Muscle layer of duodenum (tissue), 2 donors: ENCODE measurements at regions not wholly inside any gene's neighbourhood (a gene's known extent, or its start where the extent isn't known, plus 50 kb on each side); places are given as distances from the start of the nearest gene placed in this dataset.

Source experiments
- H3K27ac ChIP-seq: one replicate; pipeline ENCODE4 v1.7.0; 2013; ENCODE audit warnings: mild to moderate bottlenecking, low read length
- H3K27me3 ChIP-seq: one replicate; pipeline ENCODE4 v1.7.0; 2013; ENCODE audit warnings: low read depth, mild to moderate bottlenecking, control low read depth, low read length
- H3K36me3 ChIP-seq, 2 donors: one replicate each; pipeline ENCODE4 v1.7.0; 2013; ENCODE audit warnings: low read length in 2 of 2, control low read depth in 1 of 2, mild to moderate bottlenecking in 1 of 2; ENCODE audit not compliant: insufficient read depth in 2 of 2, control insufficient read depth in 1 of 2
- H3K4me1 ChIP-seq, 2 donors: one replicate each; pipeline ENCODE4 v1.7.0; 2013; ENCODE audit warnings: low read length in 2 of 2, mild to moderate bottlenecking in 2 of 2, control low read depth in 1 of 2, moderate library complexity in 1 of 2; ENCODE audit not compliant: insufficient read depth in 2 of 2, control insufficient read depth in 1 of 2
- H3K4me3 ChIP-seq, 2 donors: one replicate each; pipeline ENCODE4 v1.7.0; 2013; ENCODE audit warnings: low read length in 2 of 2, low read depth in 1 of 2, mild to moderate bottlenecking in 1 of 2
- H3K9me3 ChIP-seq, 2 donors: one replicate each; pipeline ENCODE4 v1.7.0; 2013; ENCODE audit warnings: low read length in 2 of 2, control low read depth in 1 of 2, mild to moderate bottlenecking in 1 of 2; ENCODE audit not compliant: control insufficient read depth in 1 of 2
- donor health status: healthy.

DNA sequence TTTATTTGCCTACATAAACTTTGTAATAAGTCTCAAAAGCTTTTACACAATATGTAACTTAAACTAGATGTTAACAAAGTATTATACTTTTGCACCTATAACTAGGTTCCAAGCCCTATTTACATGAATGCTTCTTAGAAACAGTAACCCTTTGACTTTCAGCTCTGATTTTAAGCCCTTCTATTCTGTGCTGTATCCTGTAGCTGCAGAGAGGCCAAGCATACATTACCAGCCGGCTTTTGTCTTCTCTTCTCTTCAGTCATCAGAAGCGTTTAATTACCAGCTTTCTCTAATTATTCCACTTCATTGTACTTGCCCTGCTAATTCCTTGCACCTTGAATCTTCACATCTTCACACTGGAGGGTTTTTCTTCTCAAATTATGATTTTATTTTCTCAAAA is 403.1 kb downstream of the PDGFC start:
- Histone ChIP-seq H3K36me3 (no peaks in the 10 kb centered on the region), H3K27ac (no peak overlapping the region), H3K27me3 (no peaks in the 10 kb centered on the region), H3K4me3 (no peak overlapping the region), H3K9me3 (no peaks in the 10 kb centered on the region), H3K4me1 (no peaks in the 10 kb centered on the region)

GRCh38 chr4:156568041-156568440 is 403.6 kb downstream of the PDGFC start:
- Histone ChIP-seq H3K4me3 (no peak overlapping the region), H3K27ac (no peak overlapping the region), H3K4me1 (no peaks in the 10 kb centered on the region), H3K27me3 (no peaks in the 10 kb centered on the region), H3K9me3 (no peaks in the 10 kb centered on the region), H3K36me3 (no peaks in the 10 kb centered on the region)

GRCh38 chr4:156560701-156561100 is 410.9 kb downstream of the PDGFC start:
- H3K27me3 ChIP-seq = no peaks in the 10 kb centered on the region
- no peaks in the 10 kb centered on the region for H3K9me3 ChIP-seq
- no peak overlapping the region for H3K4me3 ChIP-seq
- no peaks in the 10 kb centered on the region for H3K4me1 ChIP-seq
- no peak overlapping the region for H3K27ac ChIP-seq
- H3K36me3 ChIP-seq = no peaks in the 10 kb centered on the region

DNA sequence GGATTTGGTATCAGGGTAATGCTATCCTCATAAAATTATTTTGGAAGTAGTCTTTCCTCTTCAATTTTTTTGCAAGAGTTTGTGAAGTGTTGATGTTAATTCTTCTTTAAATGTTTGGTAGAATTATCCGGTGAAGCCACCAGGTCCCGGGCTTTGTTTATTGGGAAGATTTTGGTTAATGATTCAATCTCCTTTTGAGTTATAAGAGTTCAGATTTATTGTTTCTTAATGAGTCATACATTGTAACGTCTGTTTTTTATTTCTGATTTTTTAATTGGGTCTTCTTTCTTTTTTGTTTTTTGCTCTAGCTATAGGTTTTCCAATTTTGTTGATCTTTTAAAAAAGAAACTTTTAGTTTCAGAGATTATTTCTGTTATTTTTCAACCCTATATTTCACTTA is 412.3 kb downstream of the PDGFC start:
- no peaks in the 10 kb centered on the region for H3K4me1 ChIP-seq
- H3K4me3 ChIP-seq = no peak overlapping the region
- H3K27ac ChIP-seq = no peak overlapping the region
- no peaks in the 10 kb centered on the region for H3K9me3 ChIP-seq
- no peaks in the 10 kb centered on the region for H3K36me3 ChIP-seq
- H3K27me3 ChIP-seq = no peaks in the 10 kb centered on the region

GRCh38 chr4:156558373-156559025 is 413.1 kb downstream of the PDGFC start:
- no peak overlapping the region for H3K4me3 ChIP-seq
- no peaks in the 10 kb centered on the region for H3K27me3 ChIP-seq
- H3K4me1 ChIP-seq = no peaks in the 10 kb centered on the region
- H3K36me3 ChIP-seq = no peaks in the 10 kb centered on the region
- no peak overlapping the region for H3K27ac ChIP-seq
- no peaks in the 10 kb centered on the region for H3K9me3 ChIP-seq

DNA sequence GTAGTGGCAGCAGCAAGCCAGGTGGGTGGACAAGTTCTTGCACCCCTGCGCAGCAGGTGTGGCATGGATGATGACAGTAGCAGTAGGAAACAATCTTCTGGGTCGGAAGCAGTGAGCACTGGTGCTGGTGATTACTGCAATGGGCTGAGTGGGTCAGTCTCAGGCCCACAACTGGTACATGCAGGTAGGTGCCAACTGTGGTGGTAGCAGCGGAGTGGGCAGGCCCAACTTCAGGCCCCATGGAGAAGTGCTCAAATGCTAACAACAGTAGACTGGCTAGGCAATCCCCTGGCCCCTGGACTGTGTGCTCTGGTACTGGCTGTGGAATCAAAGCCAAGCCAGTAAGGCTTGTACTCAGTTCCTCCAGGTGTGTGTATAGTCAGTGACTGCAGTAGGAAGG is 413.7 kb downstream of the PDGFC start:
- no peaks in the 10 kb centered on the region for H3K27me3 ChIP-seq
- H3K9me3 ChIP-seq = no peaks in the 10 kb centered on the region
- H3K4me3 ChIP-seq = no peak overlapping the region
- H3K36me3 ChIP-seq = no peaks in the 10 kb centered on the region
- no peak overlapping the region for H3K27ac ChIP-seq
- H3K4me1 ChIP-seq = no peaks in the 10 kb centered on the region

GRCh38 chr4:156556336-156556735 is 415.3 kb downstream of the PDGFC start:
- H3K4me1 ChIP-seq = no peaks in the 10 kb centered on the region

GRCh38 chr4:156553659-156554058 is 417.9 kb downstream of the PDGFC start:
- H3K27me3 ChIP-seq = no peaks in the 10 kb centered on the region

More at GRCh38 chr4:156556336-156556735, 415.3 kb downstream of the PDGFC start:
- no peak overlapping the region for H3K4me3 ChIP-seq
- H3K36me3 ChIP-seq = no peaks in the 10 kb centered on the region
- H3K27me3 ChIP-seq = no peaks in the 10 kb centered on the region
- no peak overlapping the region for H3K27ac ChIP-seq
- no peaks in the 10 kb centered on the region for H3K9me3 ChIP-seq

DNA sequence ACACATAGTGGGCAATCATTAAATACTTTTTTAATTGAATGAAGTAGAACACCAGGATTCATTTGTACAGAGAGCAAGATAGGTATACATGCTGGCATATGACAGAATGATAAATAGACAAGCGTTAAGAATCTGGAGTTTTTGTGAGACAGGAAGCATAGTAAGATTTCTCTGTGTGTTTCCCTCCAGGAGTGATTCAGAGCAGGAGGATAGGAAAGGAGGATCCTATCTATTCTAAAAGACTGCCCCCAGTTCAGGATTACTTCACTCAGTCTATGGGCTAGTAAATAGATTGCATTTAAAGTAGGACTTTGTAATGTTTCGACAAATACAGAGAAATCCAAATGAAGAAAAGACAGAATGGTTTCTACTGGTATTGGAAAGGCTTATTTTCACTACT is 423.7 kb downstream of the PDGFC start:
- H3K27ac ChIP-seq = no peak overlapping the region
- no peaks in the 10 kb centered on the region for H3K36me3 ChIP-seq
- peaks cover 0 to 4% of the 10 kb centered on the region in 2 donors for H3K4me1 ChIP-seq
- H3K9me3 ChIP-seq = no peaks in the 10 kb centered on the region
- H3K27me3 ChIP-seq = no peaks in the 10 kb centered on the region
- no peak overlapping the region for H3K4me3 ChIP-seq

More at GRCh38 chr4:156553659-156554058, 417.9 kb downstream of the PDGFC start:
- H3K9me3 ChIP-seq = no peaks in the 10 kb centered on the region
- no peak overlapping the region for H3K27ac ChIP-seq
- no peaks in the 10 kb centered on the region for H3K36me3 ChIP-seq
- no peak overlapping the region for H3K4me3 ChIP-seq
- no peaks in the 10 kb centered on the region for H3K4me1 ChIP-seq

- no peaks in the 10 kb centered on the region for H3K27me3 ChIP-seq
- peaks cover 0 to 4% of the 10 kb centered on the region in 2 donors for H3K4me1 ChIP-seq
- no peak overlapping the region for H3K4me3 ChIP-seq
- H3K36me3 ChIP-seq = no peaks in the 10 kb centered on the region
- H3K27ac ChIP-seq = no peak overlapping the region
- no peaks in the 10 kb centered on the region for H3K9me3 ChIP-seq
Measured at GRCh38 chr4:156547439-156547838, 424.2 kb downstream of the PDGFC start.

- H3K4me3 ChIP-seq = no peak overlapping the region
Measured at GRCh38 chr4:156545003-156545785, 426.4 kb downstream of the PDGFC start.

More at GRCh38 chr4:156545003-156545785, 426.4 kb downstream of the PDGFC start:
- no peak overlapping the region for H3K27ac ChIP-seq
- no peaks in the 10 kb centered on the region for H3K9me3 ChIP-seq
- H3K36me3 ChIP-seq = no peaks in the 10 kb centered on the region
- peaks cover 0 to 4% of the 10 kb centered on the region in 2 donors for H3K4me1 ChIP-seq
- H3K27me3 ChIP-seq = no peaks in the 10 kb centered on the region
